VCaP (cell line): ENCODE measurements at regions not wholly inside any gene's neighbourhood (a gene's known extent, or its start where the extent isn't known, plus 50 kb on each side); places are given as distances from the start of the nearest gene placed in this dataset.

Source experiments
- H3K27ac ChIP-seq: fragments of 450-650 bp; 2 replicates; pipeline ENCODE4 v1.5.1; 2017
- TF ChIP-seq, protein P1 (sequence below): fragments of 450-650 bp; conservative IDR thresholded peaks from 2 replicates; pipeline ENCODE4 v1.5.1; 2017; ENCODE audit warnings: mild to moderate bottlenecking, moderate library complexity

DNA sequence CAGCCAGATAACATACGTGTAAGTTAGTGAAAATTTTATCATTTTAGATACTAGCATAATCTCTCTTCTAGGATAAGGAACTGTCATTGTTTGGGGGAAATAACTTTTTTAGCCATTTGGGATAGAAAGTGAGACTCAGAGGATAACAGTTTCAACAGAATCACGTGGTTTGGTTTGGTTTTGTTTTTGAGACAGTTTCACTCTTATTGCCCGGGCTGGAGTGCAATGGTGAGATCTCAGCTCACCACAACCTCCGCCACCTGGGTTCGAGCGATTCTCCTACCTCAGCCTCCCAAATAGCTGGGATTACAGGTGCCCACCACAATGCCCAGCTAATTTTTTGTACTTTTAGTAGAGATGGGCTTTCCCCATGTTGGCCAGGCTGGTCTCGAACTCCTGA, 323.2 kb upstream of the MEIS1 start:
- TF ChIP-seq, protein P1, sequence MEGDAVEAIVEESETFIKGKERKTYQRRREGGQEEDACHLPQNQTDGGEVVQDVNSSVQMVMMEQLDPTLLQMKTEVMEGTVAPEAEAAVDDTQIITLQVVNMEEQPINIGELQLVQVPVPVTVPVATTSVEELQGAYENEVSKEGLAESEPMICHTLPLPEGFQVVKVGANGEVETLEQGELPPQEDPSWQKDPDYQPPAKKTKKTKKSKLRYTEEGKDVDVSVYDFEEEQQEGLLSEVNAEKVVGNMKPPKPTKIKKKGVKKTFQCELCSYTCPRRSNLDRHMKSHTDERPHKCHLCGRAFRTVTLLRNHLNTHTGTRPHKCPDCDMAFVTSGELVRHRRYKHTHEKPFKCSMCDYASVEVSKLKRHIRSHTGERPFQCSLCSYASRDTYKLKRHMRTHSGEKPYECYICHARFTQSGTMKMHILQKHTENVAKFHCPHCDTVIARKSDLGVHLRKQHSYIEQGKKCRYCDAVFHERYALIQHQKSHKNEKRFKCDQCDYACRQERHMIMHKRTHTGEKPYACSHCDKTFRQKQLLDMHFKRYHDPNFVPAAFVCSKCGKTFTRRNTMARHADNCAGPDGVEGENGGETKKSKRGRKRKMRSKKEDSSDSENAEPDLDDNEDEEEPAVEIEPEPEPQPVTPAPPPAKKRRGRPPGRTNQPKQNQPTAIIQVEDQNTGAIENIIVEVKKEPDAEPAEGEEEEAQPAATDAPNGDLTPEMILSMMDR, result no peak
- no peak overlapping the region for H3K27ac ChIP-seq

DNA sequence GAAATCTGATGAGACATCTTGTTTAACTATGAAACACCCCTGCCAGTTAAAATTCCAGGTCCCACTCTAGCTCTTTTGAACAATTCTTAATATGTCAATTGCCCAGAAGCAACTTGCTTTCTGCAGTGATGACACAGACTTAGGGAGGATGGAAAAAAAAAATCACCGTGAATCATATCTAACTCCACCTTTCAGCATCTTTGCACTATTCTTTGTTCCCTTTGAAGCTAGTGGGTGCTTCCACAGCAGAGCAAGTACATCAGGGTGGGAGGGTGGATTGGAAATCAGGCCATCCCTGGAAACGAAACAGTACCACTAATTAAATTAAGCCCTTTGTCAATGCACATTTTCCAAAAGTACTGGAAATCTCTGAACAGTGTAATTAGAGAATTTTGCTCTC, 324.3 kb upstream of the MEIS1 start:
- TF ChIP-seq, protein P1, result no peak
- no peak overlapping the region for H3K27ac ChIP-seq

DNA sequence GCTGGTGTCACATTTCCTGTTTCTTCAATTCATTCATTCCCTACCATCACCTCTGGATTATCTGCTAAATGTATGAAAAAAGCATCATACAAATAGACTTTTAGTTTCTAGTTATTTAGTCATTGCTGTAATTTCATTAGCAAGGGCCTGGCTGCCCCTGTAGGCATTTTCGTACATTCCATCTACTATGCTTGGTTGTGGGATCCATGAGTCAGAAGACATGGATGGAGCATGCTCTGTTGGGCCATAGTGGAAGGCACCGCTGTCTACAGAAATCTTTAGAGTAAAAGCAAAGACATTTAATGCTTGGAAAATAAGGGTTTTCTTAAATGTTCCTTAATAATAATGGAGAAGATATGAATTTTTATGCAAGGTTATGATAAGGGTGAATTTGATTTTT, 324.8 kb upstream of the MEIS1 start:
- TF ChIP-seq, protein P1, result no peak
- no peak overlapping the region for H3K27ac ChIP-seq

DNA sequence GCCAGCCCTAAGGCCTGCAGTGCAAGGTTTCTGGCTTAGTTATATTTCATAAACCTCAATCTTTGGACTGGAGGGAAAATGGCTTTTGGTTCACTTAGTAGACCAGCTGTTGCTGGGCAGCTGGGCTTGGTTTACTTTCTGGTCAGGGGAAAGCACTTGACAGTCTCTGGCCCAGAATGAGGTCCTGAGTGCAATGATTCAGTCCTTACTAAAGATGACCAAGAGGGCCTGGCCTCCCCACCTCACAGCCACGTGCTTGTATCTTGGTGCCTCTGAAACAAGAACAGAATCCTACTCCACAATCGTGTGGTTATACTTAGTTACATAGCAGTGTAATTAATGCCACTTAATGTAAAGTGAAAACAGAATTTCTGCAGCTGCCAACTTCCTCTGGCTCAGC, 325.5 kb upstream of the MEIS1 start:
- TF ChIP-seq, protein P1, result no peak

DNA sequence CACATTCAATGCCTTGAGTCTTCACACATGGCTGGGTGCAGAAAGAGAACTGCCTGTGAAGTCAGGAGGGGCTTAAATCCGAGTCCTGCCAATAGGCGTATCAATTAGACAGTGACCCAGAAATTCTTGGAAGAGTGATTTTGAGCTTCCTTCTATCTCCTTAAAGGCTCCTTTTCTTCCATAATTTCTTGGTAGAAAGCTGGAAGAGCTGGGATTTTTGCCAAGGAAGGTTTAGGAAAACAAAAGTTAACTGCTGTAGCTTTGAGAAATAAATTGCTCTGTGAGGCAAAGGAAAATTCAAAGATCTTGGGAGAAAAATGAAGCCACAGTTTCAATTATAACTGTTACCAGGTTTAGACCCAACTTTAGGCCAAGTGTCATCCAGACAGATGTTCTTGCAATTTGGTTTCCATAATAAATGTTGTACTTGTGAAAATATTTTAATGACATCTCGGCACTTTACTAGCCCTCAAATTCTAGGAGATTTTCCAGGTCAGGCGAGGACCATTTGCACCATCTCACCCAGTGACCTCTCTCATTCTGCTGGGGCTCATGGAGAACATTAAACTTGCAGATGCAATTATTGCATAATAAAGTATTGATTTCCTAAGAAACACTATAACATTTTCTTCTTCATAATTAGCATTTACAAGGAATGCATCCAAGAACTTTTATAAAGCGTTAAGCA, 329.7 kb upstream of the MEIS1 start:
- H3K27ac ChIP-seq, result no peak overlapping the region
- TF ChIP-seq, protein P1, result no peak

More for the DNA sequence above, 325.5 kb upstream of the MEIS1 start:
- H3K27ac ChIP-seq, result no peak overlapping the region

DNA sequence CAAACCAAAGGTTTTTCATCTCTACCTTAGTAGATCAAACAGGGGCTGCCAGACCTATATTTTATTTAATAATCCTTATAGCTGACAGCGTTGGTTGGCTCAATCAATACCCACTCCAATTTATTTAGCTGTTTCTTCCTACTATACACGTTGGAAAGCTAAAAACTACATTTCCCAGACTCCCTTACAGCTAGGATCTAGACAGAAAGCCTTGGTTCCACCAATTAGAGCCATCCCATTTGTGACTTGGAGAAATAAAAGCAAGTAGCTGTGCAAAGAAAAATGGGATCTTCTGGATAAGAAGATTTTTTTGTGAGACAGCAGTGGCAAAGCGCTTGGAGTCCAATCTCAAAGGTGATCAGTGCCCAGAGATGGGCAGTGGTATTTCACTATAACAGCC, 331.3 kb upstream of the MEIS1 start:
- TF ChIP-seq, protein P1, result no peak
- no peak overlapping the region for H3K27ac ChIP-seq

DNA sequence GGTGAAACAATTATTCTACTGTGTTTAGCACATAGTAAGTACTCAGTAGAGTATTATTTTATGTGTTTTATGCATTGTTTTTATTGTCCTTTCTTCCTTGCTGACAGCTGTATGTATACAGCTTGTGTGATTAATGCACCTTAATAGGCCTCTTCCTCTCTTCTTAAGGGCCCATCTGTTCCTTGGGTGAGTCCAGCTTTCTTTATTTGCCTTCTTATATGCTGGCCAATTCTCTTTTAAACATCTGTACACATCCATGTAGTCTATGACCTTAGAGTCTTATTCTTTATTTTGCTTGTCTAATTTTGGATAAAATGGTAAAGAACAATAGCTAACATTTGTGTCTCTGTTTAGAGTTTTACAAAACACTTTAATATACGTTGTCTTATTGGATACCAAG, 333.7 kb upstream of the MEIS1 start:
- no peak overlapping the region for H3K27ac ChIP-seq
- TF ChIP-seq, protein P1, result no peak
